ENCODE measurements at regions not wholly inside any gene's neighbourhood (a gene's known extent, or its start where the extent isn't known, plus 50 kb on each side); places are given as distances from the start of the nearest gene placed in this dataset.

GRCh38 chr13:53260594-53260993, 232.0 kb downstream of the OLFM4 start:
- H3K14ac ChIP-seq (ENCODE audit: insufficient read length): no peak overlapping the region
- no peak overlapping the region for H3K18ac ChIP-seq (ENCODE audit: extremely low read depth, low read length)
- no peak overlapping the region for H3K9ac ChIP-seq (replicated peaks in 1 of 4; ENCODE audit: extremely low read depth in 1 of 4, low read depth in 3 of 4, low read length in 3 of 4)
- WGBS, 2 experiments (ENCODE audit: extremely low coverage in 1 of 2, insufficient coverage in 1 of 2, insufficient read length in 1 of 2, insufficient replicate concordance in 2 of 2, low coverage in 1 of 2, low lambda C conversion rate in 2 of 2, missing lambda C conversion rate in 1 of 2): 79% methylated on average over 8 of the region's 8 CpGs; no CpG with 5 or more reads in 1 of the 2 experiments
- H3K79me1 ChIP-seq (ENCODE audit: low read depth, low read length): no peaks in the 10 kb centered on the region
- no peak overlapping the region for H2BK12ac ChIP-seq (ENCODE audit: low read depth, low read length)
- no peaks in the 10 kb centered on the region for H3K36me3 ChIP-seq (ENCODE audit: control insufficient read depth in 2 of 4, insufficient read depth in 4 of 4, low read length in 3 of 4)
- no peak overlapping the region for H4K91ac ChIP-seq (replicated peaks; ENCODE audit: insufficient read length, low read length)
- H3K4me1 ChIP-seq (replicated peaks in 1 of 4; ENCODE audit: control insufficient read depth in 3 of 4, insufficient read depth in 4 of 4, low read length in 3 of 4): 0 out of 7 replicates have a peak, but pooled peaks cover 0 to 4% (median 0%) of the 10 kb centered on the region in 4 experiments
- no peak overlapping the region for H2AK5ac ChIP-seq (ENCODE audit: low read depth, low read length)
- no peak overlapping the region for H2BK15ac ChIP-seq (ENCODE audit: low read length)
- H2BK20ac ChIP-seq (ENCODE audit: low read length): no peak overlapping the region
- no peak overlapping the region for H3K27ac ChIP-seq (ENCODE audit: low read depth, low read length)
- peaks cover 0 to 2% (median 0%) of the 10 kb centered on the region in 4 experiments; a peak in 2 of 7 replicates for H3K27me3 ChIP-seq (replicated peaks in 1 of 4; ENCODE audit: control insufficient read depth in 3 of 4, extremely low read depth in 1 of 4, insufficient read depth in 3 of 4, low read length in 3 of 4)
- no peak overlapping the region for H3K4me2 ChIP-seq (ENCODE audit: insufficient read depth in 1 of 2, low read depth in 2 of 2, low read length in 2 of 2)
- no peaks in the 10 kb centered on the region for H3K9me3 ChIP-seq (ENCODE audit: insufficient read depth in 2 of 2, low read depth in 1 of 2, low read length in 1 of 2)
- H4K5ac ChIP-seq (ENCODE audit: insufficient read length, low read depth, low read length): no peak overlapping the region
- ChIA-PET CTCF (ENCODE audit: partially characterized antibody) (interaction anchor here (2.4 kb wide), 2 partner anchors 9 to 10 kb away, joined by 8 to 15 read pairs; no protein-coding TSS in a partner anchor), POLR2A (ENCODE audit: partially characterized antibody) (no interaction called here)
- H4K20me1 ChIP-seq (replicated peaks in 1 of 2; ENCODE audit: control insufficient read depth in 1 of 2, insufficient read depth in 2 of 2, low read length in 2 of 2): no peaks in the 10 kb centered on the region
- no peak for TF ChIP-seq TAF1 (IDR thresholded peaks at IDR 0.05; ENCODE audit: low read depth, low read length)
- no peak for TF ChIP-seq ASH2L (IDR thresholded peaks at IDR 0.05; ENCODE audit: low read length)
- TF ChIP-seq POLR2AphosphoS5 (IDR thresholded peaks at IDR 0.05; ENCODE audit: low read depth, low read length): no peak
- TF ChIP-seq TEAD4 (IDR thresholded peaks at IDR 0.05; ENCODE audit: low read depth, low read length): no peak
- no peak for TF ChIP-seq SIX5 (IDR thresholded peaks at IDR 0.05; ENCODE audit: low read depth, low read length)
- no peak for TF ChIP-seq FOSL1 (IDR thresholded peaks at IDR 0.05; ENCODE audit: insufficient read depth, low read depth, low read length)
- no peak for TF ChIP-seq RNF2 (IDR thresholded peaks at IDR 0.05; ENCODE audit: borderline replicate concordance, low read depth, low read length, missing control alignments, poor library complexity, severe bottlenecking)
- TF ChIP-seq SP2 (IDR thresholded peaks at IDR 0.05; ENCODE audit: low read length): no peak
- TF ChIP-seq CBX5 (IDR thresholded peaks at IDR 0.05; ENCODE audit: low read depth, low read length): no peak
- TF ChIP-seq MAX (IDR thresholded peaks at IDR 0.05): no peak
- no peak for TF ChIP-seq SAP30 (IDR thresholded peaks at IDR 0.05; ENCODE audit: insufficient read depth, insufficient replicate concordance, low read length)
- H3K56ac ChIP-seq (replicated peaks; ENCODE audit: insufficient read length, low read depth, low read length): no peak overlapping the region
- H4K8ac ChIP-seq (ENCODE audit: extremely low read depth, insufficient read depth, low read length): no peak overlapping the region
- H3K79me2 ChIP-seq (ENCODE audit: control insufficient read depth in 1 of 2, insufficient read depth in 2 of 2, low read length in 2 of 2): no peaks in the 10 kb centered on the region
- no peak overlapping the region for H3K4ac ChIP-seq (replicated peaks; ENCODE audit: insufficient read length, low read depth, low read length)
- H3K23ac ChIP-seq (ENCODE audit: insufficient read length): no peak overlapping the region
- H2BK5ac ChIP-seq (ENCODE audit: low read depth, low read length): no peak overlapping the region
- no peak overlapping the region for H3K4me3 ChIP-seq (ENCODE audit: extremely low read depth in 1 of 4, insufficient read depth in 2 of 4, low read depth in 3 of 4, low read length in 4 of 4)
- H3K23me2 ChIP-seq (ENCODE audit: low read depth, low read length): no peaks in the 10 kb centered on the region
- H2BK120ac ChIP-seq (replicated peaks; ENCODE audit: low read depth, low read length): no peak overlapping the region
- no peak for DNase-seq (ENCODE audit: low read depth in 1 of 2, low spot score in 2 of 2)
- FAIRE-seq: no peak
- H2AFZ ChIP-seq (ENCODE audit: low read length): no peak overlapping the region
